Daoy (cell line): ENCODE measurements at regions not wholly inside any gene's neighbourhood (a gene's known extent, or its start where the extent isn't known, plus 50 kb on each side); places are given as distances from the start of the nearest gene placed in this dataset.

Experiments
- DNase-seq: peaks from one replicate; pipeline ENCODE4 v3.0.0-alpha.2; 2015; ENCODE audit warnings: low read depth

GRCh38 chr5:30604648-30605262 is 588.7 kb upstream of the CDH6 start:
- no peak for DNase-seq

DNA sequence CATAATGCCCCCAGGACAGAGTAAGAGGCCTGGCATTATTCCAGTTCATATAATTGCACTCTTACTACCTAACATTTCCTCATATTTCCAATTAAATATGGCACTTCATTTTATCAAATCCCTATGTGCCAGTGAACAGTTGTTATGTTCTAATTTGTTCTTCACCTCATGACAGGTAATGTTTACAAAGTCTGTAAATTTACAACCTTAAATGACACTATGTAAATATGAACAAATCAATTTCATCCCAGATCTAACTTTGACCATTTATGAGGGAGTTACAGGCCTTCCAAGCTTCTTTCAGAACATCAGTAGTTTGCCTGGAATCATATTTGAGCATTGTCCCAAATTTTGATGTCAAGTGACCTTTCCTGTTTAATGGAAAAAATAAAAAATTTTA is 592.6 kb upstream of the CDH6 start:
- no peak for DNase-seq

DNA sequence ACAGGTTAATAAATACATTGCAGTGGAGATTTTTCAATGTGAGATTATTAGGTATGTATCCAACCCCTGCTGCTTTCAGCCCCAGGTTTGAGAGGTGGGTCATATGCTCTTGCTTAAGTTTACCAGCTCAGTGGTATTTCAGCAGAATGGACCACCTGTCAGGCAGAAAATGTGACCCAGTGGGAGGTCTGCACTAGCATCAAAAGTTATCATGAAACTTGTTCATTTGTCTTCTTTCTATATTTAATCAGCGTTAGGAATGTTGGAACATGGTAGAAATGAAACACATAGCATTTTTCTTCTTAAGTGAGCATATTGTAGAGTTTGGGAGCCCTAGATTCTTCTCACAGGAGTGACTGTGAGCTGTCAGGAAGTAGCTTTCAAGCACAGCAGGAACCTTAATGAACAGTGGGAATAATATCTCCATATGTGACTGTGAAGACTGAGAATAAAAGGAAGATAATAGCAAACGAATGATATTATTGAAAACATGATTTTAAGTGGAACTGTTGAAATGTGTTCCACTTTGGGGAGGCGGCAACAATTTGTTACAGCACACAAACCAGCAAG is 596.9 kb upstream of the CDH6 start:
- no peak for DNase-seq

DNA sequence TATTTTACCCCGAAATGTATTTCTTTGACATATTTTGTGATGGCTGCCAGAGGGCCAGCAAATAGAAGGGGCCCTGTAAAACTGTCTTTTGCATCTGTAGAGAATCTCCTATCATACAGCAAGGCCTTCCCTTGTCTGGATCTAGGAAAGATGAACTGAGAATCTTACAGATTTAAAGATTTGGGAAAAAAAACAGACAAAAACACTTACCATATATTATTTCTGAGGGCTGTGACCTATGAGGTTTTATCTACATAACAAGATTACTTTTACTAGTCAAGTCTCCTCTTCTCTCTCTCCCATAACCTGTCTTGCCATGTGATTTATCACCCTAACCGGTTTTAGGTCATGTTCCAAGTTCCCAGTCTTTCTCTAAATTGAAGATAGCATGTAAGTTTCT is 599.2 kb upstream of the CDH6 start:
- DNase-seq = no peak

- DNase-seq = no peak
These were observed 600.7 kb upstream of the CDH6 start for GRCh38 chr5:30592833-30593232.

DNA sequence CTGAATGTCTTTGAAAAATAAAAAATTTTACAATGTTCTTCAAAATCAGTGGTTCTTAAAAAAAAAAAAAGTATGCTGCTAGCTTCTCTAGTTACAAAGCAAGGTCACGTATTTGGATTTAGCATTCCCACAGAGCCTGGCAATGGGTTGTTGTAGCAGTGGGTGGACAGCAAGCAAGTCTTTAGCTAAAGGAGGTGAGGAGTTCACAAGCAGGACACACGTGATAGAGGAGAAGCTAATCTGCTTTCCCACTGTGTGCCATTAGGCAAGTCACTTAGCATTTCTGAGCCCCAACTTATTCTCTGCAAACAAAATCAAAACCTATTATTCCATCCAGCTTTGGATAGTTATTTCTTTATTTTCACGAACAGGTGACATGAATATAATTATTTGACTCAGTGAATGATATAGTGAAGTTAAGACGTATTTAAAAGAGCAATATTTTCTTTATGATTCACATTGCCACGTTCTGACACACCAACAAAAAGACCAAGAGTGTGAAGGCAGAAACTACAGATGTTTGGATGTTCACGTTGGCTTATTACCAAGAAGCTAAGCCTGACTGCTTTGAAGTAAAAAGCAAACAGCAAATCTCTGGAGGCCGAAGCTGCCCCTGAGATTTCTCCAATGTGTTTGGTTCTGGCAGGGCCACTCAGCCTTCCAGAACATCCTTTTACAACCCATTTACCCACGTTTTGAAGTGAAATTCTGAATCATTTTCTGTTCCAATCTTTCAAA is 612.1 kb upstream of the CDH6 start:
- DNase-seq = no peak

DNA sequence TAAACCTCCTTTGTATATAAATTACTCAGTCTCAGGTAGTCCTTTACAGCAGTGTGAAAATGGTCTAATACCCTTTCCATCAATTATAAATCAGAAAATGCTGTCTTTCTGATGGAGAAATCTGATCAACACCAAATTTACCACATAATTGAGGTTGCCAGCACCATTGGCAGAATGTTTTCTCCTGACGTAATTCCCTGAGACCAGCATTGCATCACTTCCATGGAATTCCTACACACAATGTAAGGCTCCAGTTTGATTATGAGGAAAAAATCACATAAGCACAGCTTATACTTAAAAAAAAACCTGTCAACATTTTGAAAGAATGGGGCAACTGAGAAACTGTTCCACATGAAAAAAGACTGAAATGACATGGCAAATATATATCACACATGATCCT is 618.7 kb upstream of the CDH6 start:
- no peak for DNase-seq

DNA sequence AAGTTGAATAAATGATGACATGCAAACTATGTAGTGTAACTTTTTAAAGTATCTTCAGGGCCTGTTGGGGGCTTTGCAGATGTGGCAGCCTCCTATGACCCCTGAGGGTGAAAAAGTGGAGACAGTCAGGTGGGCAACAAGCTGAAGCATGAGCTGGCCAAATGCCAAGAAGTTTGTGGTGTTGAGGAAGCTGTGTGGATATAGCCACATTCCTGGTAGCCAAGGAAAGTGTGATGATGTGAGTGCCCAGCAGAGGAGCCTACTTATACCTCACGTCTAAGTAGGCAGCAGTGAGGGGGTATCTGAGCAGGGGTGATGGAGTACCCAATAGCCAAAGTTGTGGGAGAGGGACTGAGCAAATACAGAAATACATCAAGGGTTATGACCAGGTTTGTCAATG is 621.2 kb upstream of the CDH6 start:
- no peak for DNase-seq

DNA sequence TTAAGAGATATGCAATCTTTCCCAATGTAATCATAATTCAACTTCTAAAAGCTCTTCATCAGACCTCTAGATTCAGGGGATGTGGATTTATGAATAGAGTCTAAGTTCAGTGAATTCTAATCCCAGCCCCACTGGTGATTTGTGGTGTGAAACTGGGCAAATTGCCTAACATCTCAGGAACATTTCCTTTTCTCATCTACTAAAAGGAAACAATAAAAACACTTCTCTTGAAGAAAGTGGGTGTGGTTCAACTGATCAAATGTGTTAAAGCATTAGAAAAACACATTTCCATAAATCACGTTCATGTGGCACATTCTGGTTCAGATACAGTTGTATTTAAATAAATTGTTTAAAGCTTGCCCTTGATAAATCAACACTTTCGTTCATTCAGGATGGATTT is 631.7 kb upstream of the CDH6 start:
- DNase-seq = no peak

DNA sequence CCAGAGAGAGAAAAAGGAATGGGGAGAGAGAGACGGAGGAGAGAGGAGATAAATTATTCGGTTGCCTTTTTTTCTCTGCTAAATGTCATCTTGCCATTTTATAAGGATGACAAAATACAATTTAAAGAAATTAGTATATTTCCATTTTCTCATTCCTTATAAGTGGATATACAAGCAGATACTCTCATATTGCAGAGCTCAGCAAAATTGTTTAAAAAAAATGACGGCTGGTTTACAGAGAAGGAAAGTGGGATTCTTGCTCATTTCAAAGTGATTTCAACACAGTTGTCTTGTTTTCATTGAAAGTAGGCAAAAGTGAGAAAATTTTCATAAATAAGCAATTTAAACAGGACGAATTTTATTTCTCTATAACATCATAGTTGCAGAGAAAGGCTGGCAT is 641.9 kb upstream of the CDH6 start:
- DNase-seq = no peak

DNA sequence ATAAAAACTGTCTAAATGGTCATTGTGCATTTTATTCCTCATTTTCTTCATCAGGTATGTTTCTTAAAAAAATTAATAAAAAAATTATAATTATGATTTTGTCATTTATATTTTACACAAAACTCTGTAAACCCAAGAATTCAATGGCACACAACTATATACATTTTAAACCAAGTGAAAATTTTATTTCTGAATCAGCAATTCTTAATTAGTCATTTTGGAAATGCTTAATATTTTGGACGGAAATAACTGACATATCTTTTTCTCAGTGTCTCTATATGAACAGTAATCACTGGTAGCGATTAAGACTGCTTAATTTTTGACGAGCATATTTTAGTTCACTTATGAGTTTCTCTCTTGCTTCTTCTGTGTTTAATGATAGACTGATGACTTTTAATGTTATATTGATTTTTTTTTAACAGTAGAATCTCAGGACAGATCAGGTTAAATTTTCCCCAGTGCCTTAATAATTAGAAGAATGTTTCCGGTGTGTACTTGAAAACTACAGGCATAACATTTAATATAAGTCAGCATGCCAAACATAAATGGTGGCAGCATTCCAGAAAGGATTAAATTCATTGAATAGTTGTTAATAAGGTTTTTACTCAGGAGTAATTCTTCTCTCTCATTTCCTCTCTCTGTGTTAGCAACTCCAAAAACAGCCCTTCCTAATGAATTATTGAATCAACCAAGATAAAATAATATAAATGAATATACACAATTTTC is 644.7 kb upstream of the CDH6 start:
- no peak for DNase-seq

GRCh38 chr5:30540150-30540549 is 653.3 kb upstream of the CDH6 start:
- no peak for DNase-seq

- DNase-seq = no peak
These were observed 654.4 kb upstream of the CDH6 start for GRCh38 chr5:30539004-30539634.

DNA sequence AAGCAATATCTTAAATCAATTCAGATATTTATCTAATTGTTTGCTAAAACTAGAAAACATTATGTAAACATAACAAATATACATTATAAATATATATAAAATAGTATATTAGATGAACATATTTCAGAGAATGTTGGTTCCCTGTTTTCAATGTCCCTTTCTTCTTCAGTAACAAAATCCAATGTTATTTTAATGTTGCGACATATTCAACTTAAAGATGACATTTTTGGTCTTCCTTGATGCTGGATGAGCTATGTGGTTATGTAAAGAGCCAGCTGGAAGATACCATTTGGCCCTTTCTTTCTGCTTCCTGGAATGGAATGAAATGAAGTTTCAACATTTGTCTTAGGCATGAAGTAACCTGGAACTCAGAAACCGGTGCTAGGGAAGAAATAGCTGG is 668.1 kb upstream of the CDH6 start:
- DNase-seq = no peak

DNA sequence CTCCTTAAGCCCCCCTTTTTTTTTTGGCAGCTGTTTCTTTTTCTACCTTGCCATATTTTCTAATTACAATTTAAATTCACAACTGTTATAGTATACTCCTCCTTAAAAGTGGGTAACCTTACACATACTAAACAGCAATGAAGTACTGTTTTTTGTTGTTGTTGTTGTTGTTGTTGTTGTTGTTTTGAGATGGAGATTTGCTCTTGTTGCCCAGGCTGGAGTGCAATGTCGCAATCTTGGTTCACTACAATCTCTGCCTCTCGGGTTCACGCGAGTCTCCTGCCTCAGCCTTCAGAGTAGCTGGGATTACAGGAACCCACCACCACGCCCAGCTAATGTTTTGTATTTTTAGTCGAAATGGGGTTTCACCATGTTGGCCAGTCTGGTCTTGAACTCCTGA is 669.1 kb upstream of the CDH6 start:
- no peak for DNase-seq

DNA sequence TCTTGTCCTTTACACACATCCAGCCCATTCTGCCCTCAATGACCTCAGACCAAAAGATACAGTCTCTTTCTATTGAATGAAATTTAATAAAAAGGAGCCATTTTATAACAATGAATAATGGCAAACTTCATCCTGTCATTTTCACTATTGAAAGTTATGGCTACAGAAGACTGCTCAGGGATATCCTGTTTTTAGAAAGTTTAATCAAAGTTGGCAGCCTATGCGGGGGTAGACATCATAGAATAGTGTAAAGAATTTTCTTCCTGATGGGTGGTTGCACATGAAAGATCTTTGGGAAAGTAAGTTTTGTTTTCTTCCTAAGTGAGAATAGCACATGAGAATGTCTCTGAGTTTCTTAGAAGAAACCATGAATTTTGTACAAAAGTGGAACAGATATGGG is 670.4 kb upstream of the CDH6 start:
- DNase-seq = no peak

DNA sequence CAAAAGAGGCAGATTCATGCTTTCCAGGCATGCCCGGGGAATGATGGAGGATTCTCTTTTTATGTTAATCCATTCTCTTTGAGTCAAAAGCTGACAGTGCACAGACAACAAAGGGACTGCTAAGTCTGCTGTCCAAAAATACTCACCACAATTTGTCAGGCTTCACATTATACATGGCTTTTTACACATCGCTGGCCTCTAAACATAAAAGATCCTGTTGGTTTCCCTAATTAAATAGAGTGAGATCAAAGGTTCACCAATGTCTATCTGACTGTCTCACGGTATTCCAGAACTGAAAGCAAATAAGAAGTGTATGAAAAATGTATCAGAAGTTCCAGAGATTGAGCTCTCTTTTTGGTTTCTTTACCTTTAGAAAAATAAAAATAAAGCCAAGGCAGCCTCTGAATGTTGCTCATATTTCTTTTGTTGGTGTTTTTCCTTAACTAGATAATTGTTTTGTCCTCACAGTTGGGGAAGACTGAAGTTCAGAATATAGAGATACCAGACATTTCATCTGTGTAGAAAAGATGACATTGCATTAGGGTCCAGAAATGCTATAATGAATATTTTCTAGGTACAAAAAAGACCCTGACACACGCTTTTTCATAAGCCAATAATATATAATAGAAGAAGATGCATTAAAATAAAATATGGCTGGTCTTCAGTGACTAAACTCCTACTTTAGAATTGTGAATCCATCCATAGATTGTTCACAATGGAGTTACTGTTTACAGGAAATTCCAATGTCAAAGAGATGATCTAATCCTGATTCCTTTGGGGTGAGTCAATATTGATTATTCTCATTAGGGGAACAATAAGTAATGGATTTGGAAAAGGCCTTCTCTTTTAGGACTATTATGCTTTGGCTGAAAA is 688.2 kb upstream of the CDH6 start:
- DNase-seq = no peak

DNA sequence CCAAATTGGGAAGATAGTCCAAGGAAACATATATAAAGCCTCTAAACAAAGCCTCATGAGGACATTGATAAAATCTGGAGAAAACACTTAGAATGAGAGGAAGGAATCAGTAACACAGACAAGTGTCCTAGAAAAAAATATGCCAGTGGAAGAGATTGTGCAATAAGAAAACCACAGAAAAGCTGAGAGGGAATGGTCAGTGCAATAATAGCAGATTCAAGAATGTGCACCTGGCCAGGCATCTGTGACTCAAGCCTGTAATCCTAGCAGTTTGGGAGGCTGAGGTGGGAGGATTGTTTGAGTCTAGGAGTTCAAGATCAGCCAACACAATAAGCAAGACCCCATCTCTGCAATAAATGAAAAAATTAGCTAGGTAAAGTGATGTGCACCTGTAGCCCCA is 691.2 kb upstream of the CDH6 start:
- DNase-seq = no peak

DNA sequence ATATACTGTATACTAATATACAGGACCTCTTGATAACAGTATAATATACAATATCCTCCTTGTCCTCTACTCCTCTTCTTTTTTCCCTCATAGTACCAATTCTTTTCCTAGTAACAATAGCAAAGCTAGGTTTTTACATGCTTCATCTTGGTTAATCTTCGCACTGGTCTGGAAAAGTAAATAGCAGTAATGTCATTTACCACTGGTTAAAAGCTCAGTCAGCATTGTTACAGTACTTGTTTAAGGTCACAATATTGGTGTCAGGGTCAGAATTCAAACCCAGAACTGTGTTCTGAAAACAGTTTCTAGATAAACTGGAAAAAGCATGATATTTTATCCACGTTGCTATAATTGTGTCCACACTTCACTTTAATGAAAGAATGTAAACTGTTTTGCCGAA is 692.4 kb upstream of the CDH6 start:
- no peak for DNase-seq

GRCh38 chr5:30500513-30500912 is 693.0 kb upstream of the CDH6 start:
- DNase-seq = no peak

GRCh38 chr5:30499402-30499801 is 694.1 kb upstream of the CDH6 start:
- DNase-seq = no peak
